ENCODE measurements at regions not wholly inside any gene's neighbourhood (a gene's known extent, or its start where the extent isn't known, plus 50 kb on each side); places are given as distances from the start of the nearest gene placed in this dataset.

GRCh38 chr10:125557311-125557710 lies 125.7 kb downstream of the TEX36 start:
- TF ChIP-seq CTCF (IDR thresholded peaks at IDR 0.05) (no peak), EZH2 (IDR thresholded peaks at IDR 0.05; ENCODE audit: borderline replicate concordance, insufficient read depth, low read depth, low read length, poor library complexity, severe bottlenecking) (no peak)

Measured in B cell (primary cell).